Muscle layer of colon (tissue), 2 donors: ENCODE measurements at regions not wholly inside any gene's neighbourhood (a gene's known extent, or its start where the extent isn't known, plus 50 kb on each side); places are given as distances from the start of the nearest gene placed in this dataset.

ENCODE experiments used
- H3K27ac ChIP-seq: one replicate; pipeline ENCODE4 v1.7.0; 2013; ENCODE audit warnings: low read depth, mild to moderate bottlenecking, low read length, moderate library complexity
- H3K27me3 ChIP-seq, 2 donors: one replicate each; pipeline ENCODE4 v1.7.0; 2013; ENCODE audit warnings: low read length in 2 of 2, mild to moderate bottlenecking in 2 of 2; ENCODE audit not compliant: insufficient read depth in 2 of 2, control insufficient read depth in 1 of 2
- H3K36me3 ChIP-seq: one replicate; pipeline ENCODE4 v1.7.0; 2013; ENCODE audit warnings: mild to moderate bottlenecking, low read length; ENCODE audit not compliant: insufficient read depth
- H3K4me1 ChIP-seq: one replicate; pipeline ENCODE4 v1.7.0; 2013; ENCODE audit warnings: mild to moderate bottlenecking, low read length; ENCODE audit not compliant: insufficient read depth
- H3K4me3 ChIP-seq, 2 donors: one replicate each; pipeline ENCODE4 v1.7.0; 2013; ENCODE audit warnings: low read length in 2 of 2, low read depth in 1 of 2, mild to moderate bottlenecking in 1 of 2, moderate library complexity in 1 of 2
- H3K9ac ChIP-seq: one replicate; pipeline ENCODE4 v1.7.0; 2013; ENCODE audit warnings: low read length
- H3K9me3 ChIP-seq: one replicate; pipeline ENCODE4 v1.7.0; 2013; ENCODE audit warnings: mild to moderate bottlenecking, low read length
- donor health status: abdominal sarcoma.
- donor health status: Adenocarcinoma of cecum.

GRCh38 chr6:168744861-168745260, 303.9 kb downstream of the SMOC2 start:
- H3K4me3 ChIP-seq, result no peak overlapping the region
- no peak overlapping the region for H3K9ac ChIP-seq

GRCh38 chr6:168741942-168742782, 301.2 kb downstream of the SMOC2 start:
- Histone ChIP-seq H3K27me3 (no peaks in the 10 kb centered on the region), H3K9me3 (no peaks in the 10 kb centered on the region), H3K36me3 (no peaks in the 10 kb centered on the region), H3K4me1 (no peaks in the 10 kb centered on the region), H3K4me3 (no peak overlapping the region), H3K9ac (no peak overlapping the region), H3K27ac (no peak overlapping the region)

More at GRCh38 chr6:168744861-168745260, 303.9 kb downstream of the SMOC2 start:
- Histone ChIP-seq H3K4me1 (no peaks in the 10 kb centered on the region), H3K36me3 (no peaks in the 10 kb centered on the region), H3K27me3 (no peaks in the 10 kb centered on the region), H3K9me3 (no peaks in the 10 kb centered on the region), H3K27ac (no peak overlapping the region)

- no peaks in the 10 kb centered on the region for H3K27me3 ChIP-seq
- H3K9me3 ChIP-seq, result no peaks in the 10 kb centered on the region
- H3K4me1 ChIP-seq, result no peaks in the 10 kb centered on the region
- H3K27ac ChIP-seq, result no peak overlapping the region
- no peak overlapping the region for H3K9ac ChIP-seq
- no peaks in the 10 kb centered on the region for H3K36me3 ChIP-seq
- no peak overlapping the region for H3K4me3 ChIP-seq
Measured at GRCh38 chr6:168741305-168741704, 300.3 kb downstream of the SMOC2 start.

GRCh38 chr6:168739381-168739780, 298.4 kb downstream of the SMOC2 start:
- no peak overlapping the region for H3K27ac ChIP-seq
- H3K36me3 ChIP-seq, result no peaks in the 10 kb centered on the region
- H3K4me3 ChIP-seq, result no peak overlapping the region
- no peaks in the 10 kb centered on the region for H3K9me3 ChIP-seq
- no peaks in the 10 kb centered on the region for H3K4me1 ChIP-seq
- no peaks in the 10 kb centered on the region for H3K27me3 ChIP-seq
- H3K9ac ChIP-seq, result no peak overlapping the region

DNA sequence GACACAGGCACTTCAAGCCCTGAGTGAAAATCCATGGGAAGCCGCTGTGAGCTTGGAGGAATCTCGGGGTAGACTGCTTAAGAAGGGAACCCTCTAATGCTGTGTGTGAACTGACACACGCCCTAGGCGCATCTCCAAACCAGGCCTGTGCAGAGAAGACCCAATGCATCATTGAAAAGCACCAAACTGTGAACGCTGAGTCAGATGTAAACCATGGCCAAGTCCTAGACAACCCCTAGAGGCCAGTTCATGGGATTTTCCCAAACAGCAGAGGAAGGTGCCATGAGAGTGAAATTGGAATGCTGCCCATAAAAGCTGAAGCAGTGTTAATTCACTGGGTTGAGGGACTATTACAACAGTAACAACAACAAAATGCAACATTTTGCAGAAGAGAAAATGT, 296.5 kb downstream of the SMOC2 start:
- H3K27me3 ChIP-seq, result no peaks in the 10 kb centered on the region
- H3K9me3 ChIP-seq, result no peaks in the 10 kb centered on the region
- H3K9ac ChIP-seq, result no peak overlapping the region
- no peaks in the 10 kb centered on the region for H3K4me1 ChIP-seq
- no peaks in the 10 kb centered on the region for H3K36me3 ChIP-seq
- no peak overlapping the region for H3K4me3 ChIP-seq
- no peak overlapping the region for H3K27ac ChIP-seq

DNA sequence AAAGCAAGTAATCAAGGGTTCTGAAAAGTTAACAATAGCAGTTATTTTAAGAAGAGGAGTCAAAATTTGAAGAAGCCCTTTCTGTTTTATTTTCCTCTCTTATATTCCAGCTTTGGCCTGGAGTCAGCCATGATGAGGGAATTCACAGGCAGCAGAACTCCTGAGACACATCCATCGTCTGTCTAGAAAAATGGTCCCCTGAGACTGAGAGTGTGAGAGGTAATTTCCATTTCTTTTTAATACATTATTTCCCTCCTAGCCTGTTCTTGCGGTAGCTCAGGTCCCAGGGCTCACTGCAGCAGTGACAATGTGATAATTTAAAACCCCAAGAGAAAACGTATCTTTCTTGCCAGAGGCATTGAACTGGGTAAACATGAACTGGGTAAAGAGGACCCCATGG, 296.0 kb downstream of the SMOC2 start:
- Histone ChIP-seq H3K4me3 (no peak overlapping the region), H3K27me3 (no peaks in the 10 kb centered on the region), H3K9ac (no peak overlapping the region), H3K27ac (no peak overlapping the region), H3K4me1 (no peaks in the 10 kb centered on the region), H3K36me3 (no peaks in the 10 kb centered on the region), H3K9me3 (no peaks in the 10 kb centered on the region)

GRCh38 chr6:168736039-168736438, 295.1 kb downstream of the SMOC2 start:
- H3K9ac ChIP-seq, result no peak overlapping the region

GRCh38 chr6:168735268-168735949, 294.4 kb downstream of the SMOC2 start:
- Histone ChIP-seq H3K9ac (no peak overlapping the region), H3K27ac (no peak overlapping the region), H3K27me3 (no peaks in the 10 kb centered on the region)

More at GRCh38 chr6:168736039-168736438, 295.1 kb downstream of the SMOC2 start:
- Histone ChIP-seq H3K27me3 (no peaks in the 10 kb centered on the region), H3K4me3 (no peak overlapping the region), H3K36me3 (no peaks in the 10 kb centered on the region), H3K27ac (no peak overlapping the region), H3K4me1 (no peaks in the 10 kb centered on the region), H3K9me3 (no peaks in the 10 kb centered on the region)

GRCh38 chr6:168734523-168734922, 293.5 kb downstream of the SMOC2 start:
- Histone ChIP-seq H3K36me3 (no peaks in the 10 kb centered on the region), H3K27ac (no peak overlapping the region), H3K4me1 (no peaks in the 10 kb centered on the region), H3K27me3 (no peaks in the 10 kb centered on the region), H3K4me3 (no peak overlapping the region), H3K9me3 (no peaks in the 10 kb centered on the region), H3K9ac (no peak overlapping the region)

More at GRCh38 chr6:168735268-168735949, 294.4 kb downstream of the SMOC2 start:
- H3K36me3 ChIP-seq, result no peaks in the 10 kb centered on the region
- no peaks in the 10 kb centered on the region for H3K4me1 ChIP-seq
- no peaks in the 10 kb centered on the region for H3K9me3 ChIP-seq
- H3K4me3 ChIP-seq, result no peak overlapping the region

DNA sequence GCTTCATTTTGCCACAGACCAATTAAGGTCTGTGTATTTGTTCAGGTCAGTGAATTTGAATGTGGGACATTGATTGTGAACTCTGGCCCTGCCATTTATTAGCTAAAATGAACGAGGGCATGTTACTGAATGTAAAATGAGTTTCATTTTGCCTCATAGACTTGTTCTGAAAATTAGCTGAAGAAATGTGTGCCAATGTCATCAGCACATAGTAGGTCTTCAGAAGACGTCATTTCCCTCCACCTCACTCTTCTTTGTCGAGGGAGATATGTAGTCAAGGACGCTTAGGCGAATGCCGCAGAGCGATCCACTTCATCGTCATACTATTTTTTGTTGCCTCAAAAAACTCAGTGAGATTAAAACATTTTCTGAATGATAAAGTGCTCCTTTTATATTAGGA, 291.7 kb downstream of the SMOC2 start:
- Histone ChIP-seq H3K9ac (no peak overlapping the region), H3K4me3 (no peak overlapping the region), H3K27me3 (no peaks in the 10 kb centered on the region), H3K27ac (no peak overlapping the region), H3K9me3 (no peaks in the 10 kb centered on the region), H3K36me3 (no peaks in the 10 kb centered on the region), H3K4me1 (no peaks in the 10 kb centered on the region)

- H3K4me1 ChIP-seq, result no peaks in the 10 kb centered on the region
- H3K9me3 ChIP-seq, result no peaks in the 10 kb centered on the region
- no peaks in the 10 kb centered on the region for H3K36me3 ChIP-seq
- H3K27ac ChIP-seq, result no peak overlapping the region
- no peak overlapping the region for H3K4me3 ChIP-seq
- H3K27me3 ChIP-seq, result no peaks in the 10 kb centered on the region
- no peak overlapping the region for H3K9ac ChIP-seq
Measured at GRCh38 chr6:168730931-168731716, 290.1 kb downstream of the SMOC2 start.
